RPMI7951 (cell line): ENCODE measurements at regions not wholly inside any gene's neighbourhood (a gene's known extent, or its start where the extent isn't known, plus 50 kb on each side); places are given as distances from the start of the nearest gene placed in this dataset.
A peak's percentile ranks its signal among the peaks of the same experiment; 100 is the strongest.
"Not testable (repeated sequence)": the region's sequence is repeated elsewhere in the genome, so short reads cannot be mapped to it uniquely, and the experiment has no call there.

Experiments used
- DNase-seq: peaks from one replicate; pipeline ENCODE4 v3.0.0-alpha.2; 2012; ENCODE audit warnings: low read depth

DNA sequence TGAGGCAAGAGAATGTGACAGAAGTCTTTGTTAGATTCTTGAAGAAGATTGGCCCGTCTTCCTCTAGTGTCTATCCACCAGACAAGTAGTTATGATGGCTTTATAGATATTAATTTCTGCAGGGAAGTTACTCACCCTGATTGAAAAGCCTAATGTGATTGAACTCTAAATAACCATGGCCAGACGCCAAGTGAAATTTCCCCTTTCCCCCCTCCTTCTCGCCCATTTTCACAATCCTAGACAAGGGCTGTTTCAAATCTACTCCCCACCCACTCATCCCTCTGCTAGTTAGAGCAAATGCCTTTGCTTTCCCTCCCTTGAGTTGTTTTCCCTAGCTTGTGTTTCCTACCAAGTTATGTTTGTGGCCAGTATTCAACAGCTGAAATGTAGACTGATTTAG lies 182.5 kb downstream of the TMEM167A start:
- DNase-seq = no peak

DNA sequence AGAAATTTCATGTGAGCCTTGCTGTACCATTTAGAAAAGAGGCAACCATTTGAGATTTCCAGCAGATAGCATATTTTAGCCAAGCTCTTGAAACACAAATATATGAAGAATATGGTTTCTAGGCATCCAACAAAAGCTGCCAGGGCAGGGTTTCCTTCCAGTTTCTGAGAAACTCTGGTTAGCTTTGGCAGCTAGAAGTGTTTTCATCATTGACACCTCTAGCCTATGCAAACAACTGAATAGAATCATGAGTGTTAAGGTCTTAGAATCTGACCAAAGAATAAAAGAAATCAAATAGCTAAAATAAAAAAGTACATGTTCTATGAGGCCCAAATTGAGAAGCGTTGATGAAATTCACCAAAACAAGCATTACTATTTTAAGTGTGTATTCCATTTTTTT lies 188.1 kb downstream of the TMEM167A start:
- DNase-seq = no peak

GRCh38 chr5:82886911-82887310 lies 190.3 kb downstream of the TMEM167A start:
- DNase-seq = peak; percentile 31

DNA sequence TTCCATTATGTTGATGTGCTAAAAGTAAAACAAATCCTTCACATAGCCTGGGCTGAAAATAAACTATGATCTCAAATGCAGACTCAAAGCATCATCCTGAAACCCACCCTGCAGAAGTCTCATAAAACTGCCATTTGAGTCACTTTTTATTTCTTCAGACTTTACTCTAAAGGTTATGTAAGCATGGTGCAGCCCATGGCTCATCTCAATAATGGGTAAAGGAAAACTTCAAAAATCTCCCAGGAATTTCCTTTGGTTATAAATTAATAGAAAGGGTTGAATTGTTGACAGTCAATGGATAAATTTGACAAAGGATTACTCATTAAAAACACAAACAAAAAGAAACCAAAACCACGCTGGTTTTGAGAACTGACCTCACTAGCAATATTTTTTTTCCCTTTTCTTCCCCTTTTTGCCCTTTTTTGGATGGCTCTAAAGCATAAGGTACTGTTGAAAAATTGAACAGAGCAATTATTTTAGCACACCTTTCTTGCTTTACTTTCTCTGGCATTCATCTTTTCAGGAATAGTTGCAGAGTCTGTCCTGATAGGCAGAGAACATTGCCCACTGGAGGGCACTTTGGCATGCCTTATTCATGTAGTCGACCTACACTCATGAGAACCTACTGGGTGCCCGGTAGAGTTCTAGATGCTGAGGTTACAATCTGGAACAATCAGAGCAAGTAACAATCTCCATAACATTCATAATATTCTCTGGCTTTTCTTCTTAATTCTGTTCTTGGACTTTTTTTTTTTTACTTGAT lies 191.4 kb downstream of the TMEM167A start:
- DNase-seq = peak; percentile 28

- DNase-seq = no peak
These were observed 192.2 kb downstream of the TMEM167A start for GRCh38 chr5:82884821-82885471.

- DNase-seq = no peak
These were observed 194.9 kb downstream of the TMEM167A start for GRCh38 chr5:82882316-82882715.

DNA sequence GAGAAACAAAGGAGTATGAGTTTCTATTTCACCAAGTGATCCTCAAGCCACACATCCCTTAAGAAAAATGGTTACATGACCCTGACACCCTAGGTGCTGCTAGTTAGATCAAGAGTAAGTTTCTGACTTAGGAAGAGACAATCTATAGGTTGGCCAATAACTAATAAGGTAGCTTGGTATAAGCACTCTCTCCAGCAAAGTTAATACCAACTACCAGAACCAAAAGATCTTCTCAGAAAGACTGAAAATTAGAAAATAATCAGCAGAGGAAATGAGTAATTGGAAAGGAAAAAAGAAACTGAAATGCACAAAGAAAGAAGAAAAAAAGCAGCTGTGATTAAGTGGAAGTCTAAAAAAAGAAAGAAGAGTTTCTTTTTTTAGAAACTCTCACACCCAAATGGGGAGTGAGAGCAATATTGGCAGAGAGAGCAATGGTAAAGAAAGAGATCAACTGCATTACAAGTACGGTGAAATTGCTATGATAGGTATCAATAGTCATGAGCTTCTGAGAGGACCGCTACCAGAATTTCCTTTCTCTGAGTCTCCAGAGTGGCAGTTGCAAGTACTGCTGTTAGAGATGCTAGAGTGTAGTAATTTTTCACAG lies 195.5 kb downstream of the TMEM167A start:
- no peak for DNase-seq

DNA sequence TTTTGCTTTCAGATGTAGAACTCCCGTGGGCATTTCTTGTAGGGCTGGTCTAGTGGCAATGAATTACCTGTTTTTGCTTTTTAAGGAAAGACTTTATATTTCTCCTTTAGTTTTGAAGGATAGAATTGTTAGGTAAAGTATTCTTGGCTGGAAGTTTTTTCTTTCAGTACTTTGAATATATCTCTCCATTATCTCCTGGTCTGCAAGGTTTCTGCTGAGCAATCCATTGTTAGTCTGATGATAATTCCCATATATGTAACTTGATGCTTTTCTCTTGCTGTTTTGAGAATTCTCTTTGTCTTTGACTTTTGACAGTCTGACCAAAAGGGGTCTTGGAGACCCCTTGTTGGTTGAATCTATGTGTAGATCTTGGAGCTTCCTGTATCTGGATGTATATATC lies 198.1 kb downstream of the TMEM167A start:
- no peak for DNase-seq

GRCh38 chr5:82873452-82873851 lies 203.7 kb downstream of the TMEM167A start:
- DNase-seq = no peak

- not testable (repeated sequence) for DNase-seq
These were observed 204.6 kb downstream of the TMEM167A start for GRCh38 chr5:82872321-82873288.

GRCh38 chr5:82865625-82866024 lies 211.6 kb downstream of the TMEM167A start:
- no peak for DNase-seq

GRCh38 chr5:82863266-82863665 lies 213.9 kb downstream of the TMEM167A start:
- DNase-seq = no peak

GRCh38 chr5:82862711-82863110 lies 214.5 kb downstream of the TMEM167A start:
- DNase-seq = no peak

DNA sequence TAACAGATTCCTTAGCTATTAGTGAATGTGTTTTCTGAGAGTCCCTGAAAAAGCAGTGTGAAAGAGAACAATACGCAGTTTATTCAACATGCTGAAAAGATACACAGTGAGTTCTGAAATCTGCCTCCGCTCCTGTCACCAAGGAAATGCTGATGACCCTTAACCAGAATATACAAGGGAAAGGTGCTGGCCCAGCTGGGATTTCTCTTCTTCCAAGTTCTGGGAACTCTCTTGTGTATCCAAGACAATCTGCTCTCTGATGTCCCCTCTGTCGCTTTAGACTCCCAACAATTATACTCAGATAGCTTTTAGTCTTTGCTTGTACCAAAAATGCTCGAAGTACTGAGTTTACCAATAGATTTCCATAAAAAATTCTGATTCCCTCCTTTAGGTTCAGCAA lies 214.9 kb downstream of the TMEM167A start:
- no peak for DNase-seq

GRCh38 chr5:82861701-82862100 lies 215.5 kb downstream of the TMEM167A start:
- DNase-seq = no peak

- no peak for DNase-seq
These were observed 217.6 kb downstream of the TMEM167A start for GRCh38 chr5:82859451-82860140.

GRCh38 chr5:82858151-82859025 lies 218.8 kb downstream of the TMEM167A start:
- no peak for DNase-seq

DNA sequence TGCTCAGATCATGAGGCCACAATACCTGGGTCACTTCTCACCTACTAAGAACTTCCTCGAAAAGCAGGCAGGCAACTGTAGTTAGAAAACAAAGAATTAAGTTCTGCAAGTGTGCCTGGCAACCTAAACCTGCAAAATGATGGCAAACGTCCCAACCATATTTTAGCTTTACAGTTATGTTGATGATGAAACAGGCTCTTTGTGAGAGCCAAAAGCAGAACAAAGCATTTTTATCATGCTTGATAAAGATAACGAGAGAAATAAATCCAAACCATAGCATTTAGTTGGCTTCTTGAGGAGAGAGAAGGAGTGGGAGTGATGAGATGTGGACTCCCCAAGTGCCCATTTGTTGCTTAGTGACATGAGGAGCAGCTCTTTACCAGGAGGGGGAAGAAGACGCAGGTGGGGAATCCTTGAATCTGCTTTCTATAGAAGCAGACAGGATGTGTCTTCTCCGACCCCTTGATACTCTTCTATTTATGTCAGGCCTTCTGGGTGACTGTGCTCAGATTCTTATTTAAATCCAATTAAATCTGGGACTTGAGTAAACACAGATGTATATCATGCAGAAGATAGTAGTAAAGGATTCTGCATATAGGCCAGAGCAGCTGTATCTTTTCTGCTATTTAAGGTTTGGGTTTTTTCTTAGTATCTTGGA lies 221.2 kb downstream of the TMEM167A start:
- no peak for DNase-seq

DNA sequence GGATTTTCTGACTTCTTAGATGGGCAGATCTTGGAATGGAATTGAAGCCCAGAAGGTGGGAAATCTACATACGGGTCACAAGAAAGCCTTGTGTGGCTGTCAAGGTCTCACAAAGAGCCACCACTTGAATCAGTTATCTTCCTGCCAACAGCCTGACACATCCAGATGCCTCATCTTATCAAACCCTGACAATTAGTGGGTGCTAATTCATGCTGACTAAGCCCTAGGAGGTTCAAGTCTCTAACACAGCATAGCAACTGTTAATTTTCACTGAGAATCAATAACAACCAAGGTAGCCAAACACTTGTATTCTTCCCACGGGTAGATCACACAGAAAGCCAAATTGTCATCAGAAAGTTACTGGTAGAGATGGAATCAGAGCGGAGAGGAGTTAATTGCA lies 222.2 kb downstream of the TMEM167A start:
- DNase-seq = no peak

GRCh38 chr5:82851471-82851870 lies 225.7 kb downstream of the TMEM167A start:
- no peak for DNase-seq
